MG63 (cell line): ENCODE measurements at regions not wholly inside any gene's neighbourhood (a gene's known extent, or its start where the extent isn't known, plus 50 kb on each side); places are given as distances from the start of the nearest gene placed in this dataset.

Experiments
- DNase-seq: peaks from one replicate; pipeline ENCODE4 v3.0.0-alpha.2; 2020
- H3K27me3 ChIP-seq: fragments of 250-450 bp; sonication (Bioruptor Pico); 2 replicates; pipeline ENCODE4 v1.5.1; 2020; ENCODE audit warnings: mild to moderate bottlenecking, moderate library complexity
- H3K36me3 ChIP-seq: fragments of 250-450 bp; sonication (Bioruptor Pico); 2 replicates; pipeline ENCODE4 v1.5.1; 2020; ENCODE audit warnings: mild to moderate bottlenecking, moderate library complexity
- H3K4me3 ChIP-seq: fragments of 250-450 bp; sonication (Bioruptor Pico); 2 replicates; pipeline ENCODE4 v1.5.1; 2020; ENCODE audit warnings: mild to moderate bottlenecking, moderate library complexity
- H3K9me3 ChIP-seq: fragments of 250-450 bp; sonication (Bioruptor Pico); 2 replicates; pipeline ENCODE4 v1.5.1; 2020; ENCODE audit warnings: mild to moderate bottlenecking, moderate library complexity

DNA sequence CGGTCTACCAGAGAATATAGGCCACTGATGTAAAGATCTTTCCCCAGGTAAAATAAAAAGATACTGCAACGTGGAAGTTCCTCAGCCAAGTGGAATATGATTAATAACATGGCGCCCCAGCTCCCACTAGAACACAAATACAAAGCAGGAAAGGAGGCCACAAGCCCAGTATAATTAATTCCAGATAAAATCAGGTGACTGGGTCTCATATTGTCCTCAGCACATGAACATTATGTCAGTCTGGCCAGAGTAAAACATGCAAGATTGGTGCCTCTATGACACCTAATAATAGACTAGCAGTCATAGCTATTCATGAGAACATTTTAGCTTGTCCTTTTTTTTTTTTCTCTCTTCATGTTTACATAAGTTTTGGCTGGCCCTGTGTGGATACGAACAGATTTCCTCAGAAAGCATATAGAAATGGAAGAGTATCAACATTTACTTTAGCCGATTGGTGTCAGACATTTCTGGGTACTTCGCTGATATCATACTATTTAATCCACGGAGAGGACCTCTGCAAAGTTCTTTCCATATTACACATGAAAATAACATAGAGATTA lies 523.8 kb upstream of the SETBP1 start:
- no peak for DNase-seq
- no peaks in the 10 kb centered on the region for H3K36me3 ChIP-seq
- no peak overlapping the region for H3K4me3 ChIP-seq
- no peaks in the 10 kb centered on the region for H3K9me3 ChIP-seq
- no peaks in the 10 kb centered on the region for H3K27me3 ChIP-seq

GRCh38 chr18:44170208-44170880 lies 510.3 kb upstream of the SETBP1 start:
- no peak overlapping the region for H3K4me3 ChIP-seq
- no peaks in the 10 kb centered on the region for H3K27me3 ChIP-seq
- no peaks in the 10 kb centered on the region for H3K9me3 ChIP-seq
- no peaks in the 10 kb centered on the region for H3K36me3 ChIP-seq
- no peak for DNase-seq

- Histone ChIP-seq H3K4me3 (no peak overlapping the region), H3K9me3 (no peaks in the 10 kb centered on the region), H3K27me3 (no peaks in the 10 kb centered on the region), H3K36me3 (no peaks in the 10 kb centered on the region)
- DNase-seq, result no peak
Observed at GRCh38 chr18:44171301-44171700, 509.4 kb upstream of the SETBP1 start.

DNA sequence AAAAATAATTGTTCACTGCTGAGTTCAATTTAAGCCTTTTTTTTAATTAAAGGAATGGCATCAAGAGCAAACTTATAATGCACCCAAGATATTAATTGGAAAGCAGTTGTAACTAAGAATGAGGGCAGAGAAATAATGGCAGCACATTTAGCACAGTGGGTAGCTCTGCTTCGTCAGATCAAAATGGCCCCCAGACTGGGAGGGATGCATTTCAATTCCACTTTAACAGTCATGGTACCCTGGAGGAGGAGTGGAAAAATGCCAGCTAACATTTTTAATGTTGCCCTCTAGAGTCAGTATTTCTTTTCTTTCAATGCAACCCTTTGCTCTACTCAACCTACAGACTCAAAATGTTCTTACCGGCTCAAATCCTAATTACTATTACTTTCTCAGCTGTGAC lies 504.8 kb upstream of the SETBP1 start:
- Histone ChIP-seq H3K27me3 (no peaks in the 10 kb centered on the region), H3K36me3 (no peaks in the 10 kb centered on the region), H3K9me3 (no peaks in the 10 kb centered on the region), H3K4me3 (no peak overlapping the region)
- DNase-seq, result no peak

- no peaks in the 10 kb centered on the region for H3K27me3 ChIP-seq
- H3K4me3 ChIP-seq, result no peak overlapping the region
- no peak for DNase-seq
- H3K9me3 ChIP-seq, result no peaks in the 10 kb centered on the region
- no peaks in the 10 kb centered on the region for H3K36me3 ChIP-seq
Observed at GRCh38 chr18:44178476-44178875, 502.2 kb upstream of the SETBP1 start.

DNA sequence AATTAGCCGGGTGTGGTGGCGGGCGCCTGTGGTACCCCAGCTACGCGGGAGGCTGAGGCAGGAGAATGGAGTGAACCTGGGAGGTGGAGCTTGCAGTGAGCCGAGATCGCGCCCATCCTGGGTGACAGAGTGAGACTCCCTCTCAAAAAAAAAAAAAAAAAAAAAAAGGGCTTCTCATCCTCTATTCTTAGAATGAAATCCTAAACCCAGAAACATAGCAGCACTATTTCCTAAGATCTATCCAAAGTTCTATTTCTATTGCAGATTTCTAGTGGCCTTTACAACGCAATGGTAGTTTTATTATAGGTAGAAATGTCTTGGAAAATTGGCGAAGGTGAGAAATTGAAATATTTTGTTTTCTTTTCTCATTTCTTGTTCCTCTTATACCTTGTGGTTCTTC lies 501.0 kb upstream of the SETBP1 start:
- Histone ChIP-seq H3K9me3 (no peaks in the 10 kb centered on the region), H3K4me3 (no peak overlapping the region), H3K27me3 (no peaks in the 10 kb centered on the region), H3K36me3 (no peaks in the 10 kb centered on the region)
- no peak for DNase-seq

GRCh38 chr18:44180683-44181082 lies 500.0 kb upstream of the SETBP1 start:
- Histone ChIP-seq H3K9me3 (no peaks in the 10 kb centered on the region), H3K4me3 (no peak overlapping the region), H3K36me3 (no peaks in the 10 kb centered on the region), H3K27me3 (no peaks in the 10 kb centered on the region)
- DNase-seq, result no peak

- DNase-seq, result no peak
- Histone ChIP-seq H3K4me3 (no peak overlapping the region), H3K36me3 (no peaks in the 10 kb centered on the region), H3K9me3 (no peaks in the 10 kb centered on the region), H3K27me3 (no peaks in the 10 kb centered on the region)
Observed at GRCh38 chr18:44181951-44182747, 498.5 kb upstream of the SETBP1 start.

GRCh38 chr18:44186001-44186400 lies 494.7 kb upstream of the SETBP1 start:
- no peaks in the 10 kb centered on the region for H3K36me3 ChIP-seq
- no peak for DNase-seq
- no peaks in the 10 kb centered on the region for H3K9me3 ChIP-seq
- H3K4me3 ChIP-seq, result no peak overlapping the region
- H3K27me3 ChIP-seq, result no peaks in the 10 kb centered on the region

DNA sequence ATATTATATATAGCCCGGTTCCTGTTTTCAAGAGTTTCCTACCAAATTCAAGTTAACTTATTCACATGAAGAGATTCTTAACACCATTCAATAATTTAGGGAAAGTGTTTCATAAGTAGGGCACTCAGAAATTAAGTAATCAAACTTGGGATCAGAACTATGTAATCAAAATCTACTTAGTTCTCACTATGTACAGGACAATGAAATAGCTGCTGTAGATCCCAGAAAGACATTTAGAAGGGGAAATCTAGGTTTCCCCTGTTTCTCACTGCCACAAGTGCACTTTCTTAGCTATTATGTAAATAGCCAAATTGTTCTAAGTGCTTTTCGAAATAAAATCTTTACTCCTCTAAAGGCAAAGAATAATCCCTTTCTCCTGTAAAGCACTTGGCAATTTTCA lies 493.6 kb upstream of the SETBP1 start:
- Histone ChIP-seq H3K9me3 (no peaks in the 10 kb centered on the region), H3K4me3 (no peak overlapping the region), H3K36me3 (no peaks in the 10 kb centered on the region), H3K27me3 (no peaks in the 10 kb centered on the region)
- no peak for DNase-seq

GRCh38 chr18:44195394-44196140 lies 485.1 kb upstream of the SETBP1 start:
- DNase-seq, result peak; percentile 4
- H3K9me3 ChIP-seq, result no peaks in the 10 kb centered on the region
- H3K27me3 ChIP-seq, result no peaks in the 10 kb centered on the region

GRCh38 chr18:44197832-44198611 lies 482.7 kb upstream of the SETBP1 start:
- no peaks in the 10 kb centered on the region for H3K9me3 ChIP-seq
- DNase-seq, result no peak
- H3K27me3 ChIP-seq, result no peaks in the 10 kb centered on the region
- H3K4me3 ChIP-seq, result no peak overlapping the region
- H3K36me3 ChIP-seq, result no peaks in the 10 kb centered on the region

More at GRCh38 chr18:44195394-44196140, 485.1 kb upstream of the SETBP1 start:
- no peaks in the 10 kb centered on the region for H3K36me3 ChIP-seq
- H3K4me3 ChIP-seq, result no peak overlapping the region

GRCh38 chr18:44198612-44199284 lies 481.9 kb upstream of the SETBP1 start:
- H3K27me3 ChIP-seq, result no peaks in the 10 kb centered on the region
- no peak for DNase-seq
- H3K9me3 ChIP-seq, result no peaks in the 10 kb centered on the region
- H3K4me3 ChIP-seq, result no peak overlapping the region
- no peaks in the 10 kb centered on the region for H3K36me3 ChIP-seq

DNA sequence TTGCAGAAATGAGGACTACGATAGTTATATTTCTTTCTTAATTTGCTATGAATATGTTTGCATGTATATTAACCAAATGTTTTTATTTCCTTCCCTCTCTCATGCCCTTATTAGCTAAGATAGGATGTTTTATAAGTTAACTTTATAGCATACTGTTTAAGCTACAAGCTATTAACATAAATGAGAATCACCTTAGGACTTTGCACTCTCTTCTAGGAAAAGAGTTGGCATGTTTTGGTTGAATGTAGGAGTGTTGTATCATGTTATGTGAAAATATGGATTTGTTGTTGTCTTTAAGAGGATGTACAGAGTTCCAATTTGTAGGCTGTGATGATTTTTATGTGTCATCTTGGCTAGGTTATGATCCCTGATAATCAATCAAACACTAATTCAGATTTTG lies 467.4 kb upstream of the SETBP1 start:
- H3K36me3 ChIP-seq, result no peaks in the 10 kb centered on the region
- H3K9me3 ChIP-seq, result no peaks in the 10 kb centered on the region
- DNase-seq, result no peak
- H3K27me3 ChIP-seq, result no peaks in the 10 kb centered on the region
- no peak overlapping the region for H3K4me3 ChIP-seq

DNA sequence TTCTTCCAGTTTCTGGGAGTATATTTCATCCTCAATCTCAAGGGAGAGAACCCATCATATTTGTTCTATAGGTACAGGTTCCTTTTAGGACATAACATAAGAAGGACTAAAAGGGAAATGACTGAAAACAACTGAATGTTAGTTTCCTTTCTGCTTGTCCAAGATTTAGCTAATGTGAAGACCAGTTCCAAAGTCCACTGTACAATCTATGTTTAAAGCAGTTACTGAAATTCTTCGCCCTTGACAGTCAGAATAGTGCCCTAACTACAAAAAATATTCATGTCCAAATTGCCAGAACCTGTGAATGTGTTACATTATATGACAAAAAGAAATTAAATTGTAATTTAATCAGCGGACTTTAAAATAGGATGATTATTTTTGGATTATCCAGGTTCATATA lies 466.3 kb upstream of the SETBP1 start:
- Histone ChIP-seq H3K9me3 (no peaks in the 10 kb centered on the region), H3K27me3 (no peaks in the 10 kb centered on the region), H3K4me3 (no peak overlapping the region), H3K36me3 (no peaks in the 10 kb centered on the region)
- no peak for DNase-seq

DNA sequence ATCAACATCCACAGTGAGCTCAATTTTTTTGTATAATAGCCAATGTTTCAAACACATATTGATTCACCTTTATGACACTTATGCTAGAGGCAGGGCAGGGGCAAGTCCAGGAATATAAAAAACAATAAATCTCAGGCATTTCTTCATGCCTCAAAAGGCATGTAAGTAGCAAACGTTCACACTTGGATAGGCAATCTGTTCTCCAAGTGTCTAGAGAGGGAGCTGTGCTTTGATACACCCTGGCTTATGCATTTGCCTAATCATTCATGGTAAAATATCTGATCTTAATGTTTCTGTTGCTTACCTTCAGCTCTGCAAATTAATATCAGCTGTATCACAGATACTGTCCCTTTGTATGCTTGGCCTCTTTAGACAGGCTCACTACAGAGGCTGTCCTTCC lies 464.5 kb upstream of the SETBP1 start:
- no peak overlapping the region for H3K4me3 ChIP-seq
- no peak for DNase-seq
- H3K27me3 ChIP-seq, result no peaks in the 10 kb centered on the region
- no peaks in the 10 kb centered on the region for H3K36me3 ChIP-seq
- H3K9me3 ChIP-seq, result no peaks in the 10 kb centered on the region
